Heart right ventricle (tissue), 16 donors: ENCODE measurements at regions not wholly inside any gene's neighbourhood (a gene's known extent, or its start where the extent isn't known, plus 50 kb on each side); places are given as distances from the start of the nearest gene placed in this dataset.

Experiments used
- ATAC-seq, 8 donors: fragments of 200-7000 bp; cut with Tn5 transposase; one replicate each; pipeline ENCODE4 v1.9.1; 2020; ENCODE audit warnings: mild to moderate bottlenecking in 8 of 8, moderate library complexity in 8 of 8, moderate number of reproducible peaks in 1 of 8
- DNase-seq, 2 donors: peaks; one replicate each; pipeline ENCODE4 v3.0.0-alpha.2; 2020
- H3K27ac ChIP-seq, 10 donors: fragments of 200-600 bp; sonication (generic) in 2 of 10; one replicate each; pipeline versions ENCODE4 v1.5.0 to v1.8.0; 2020 to 2022; ENCODE audit warnings: mild to moderate bottlenecking in 3 of 10
- H3K27me3 ChIP-seq, 7 donors: fragments of 200-600 bp; one replicate each; pipeline ENCODE4 v1.8.0; 2021 to 2022; ENCODE audit warnings: mild to moderate bottlenecking in 2 of 7
- H3K36me3 ChIP-seq, 9 donors: fragments of 200-600 bp; sonication (generic) in 1 of 9; one replicate each; pipeline versions ENCODE4 v1.5.0 to v1.8.0; 2020 to 2022; ENCODE audit warnings: mild to moderate bottlenecking in 2 of 9
- H3K4me1 ChIP-seq, 9 donors: fragments of 200-600 bp; sonication (generic) in 1 of 9; one replicate each; pipeline versions ENCODE4 v1.5.0 to v1.8.0; 2020 to 2022; ENCODE audit warnings: mild to moderate bottlenecking in 4 of 9
- H3K4me3 ChIP-seq, 10 donors: fragments of 200-600 bp; sonication (generic) in 2 of 10; one replicate each; pipeline versions ENCODE4 v1.5.0 to v1.8.0; 2020 to 2022; ENCODE audit warnings: mild to moderate bottlenecking in 7 of 10, moderate library complexity in 2 of 10
- H3K9me3 ChIP-seq, 11 donors: fragments of 200-600 bp in 10 of 11; sonication (generic) in 2 of 11; one replicate each; pipeline versions ENCODE4 v1.5.0 to v1.8.0; 2013 to 2022; ENCODE audit warnings: mild to moderate bottlenecking in 2 of 11, control low read depth in 1 of 11, moderate library complexity in 1 of 11
- CTCF ChIP-seq, 9 donors: fragments of 200-600 bp; sonication (generic) in 2 of 9; IDR thresholded peaks; one replicate each; pipeline versions ENCODE4 v1.5.0 to v1.8.0; 2021 to 2022; ENCODE audit warnings: antibody characterized with exemption in 9 of 9, mild to moderate bottlenecking in 5 of 9, moderate library complexity in 1 of 9
- WGBS, 2 donors: extraction: QIAGEN DNeasy Blood & Tissue Kit; methylation state at CpG; one replicate each; pipeline ENCODE4 v1.1.7; 2013; ENCODE audit warnings: inconsistent platforms in 1 of 2; 5-methylcytosine and 5-hydroxymethylcytosine counted together
- intact Hi-C, 10 donors: fragments of 100-400 bp; cut with DNase I; formaldehyde crosslinking; loops; one replicate each; pipeline versions ENCODE4 v1.11.1 to v1.14.2; 2022
- donor health status: Arrhythmogenic right ventricular cardiomyopathy.
- donor health status: ischemic (EF 13 %, LVEDD 7.1; RV severe dilation, severe dysfunction).
- donor health status: healthy with polysubstance abuse.
- donor health status: DM: no; HTN: yes; CAD: no.
- donor health status: DM: no; HTN: no; CAD: no.
- donor health status: ischemic (EF 25% LVEDD 6.9; RV normal size, moderate dysfunction).
- donor health status: ischemic (EF 25% LVEDD 5.7; RV mildly dilated, moderate dysfunction).
- donor health status: healthy.
- donor health status: DM: yes; HTN: yes; CAD: no.
- donor health status: Ischemic cardiomyopathy.
- donor health status: ischemic (EF 35%, LVEDD 5.7; RV mildly dilated, moderate dysfunction).
- donor health status: nonischemic (EF 11% LVEDD 7.7; RV severe dilation, severe dysfunction).
- donor health status: DM: yes; HTN: yes; CAD: no.
- donor health status: PGD.
- donor health status: ischemic (EF 29% LVEDD 5.4; RV normal size, mild dysfunction).
- donor health status: nonischemic (EF 23%, LVEDD 6.1; RV moderate dilation, normal function).

- no peak overlapping the region for H3K4me3 ChIP-seq
- H3K27ac ChIP-seq = no peak overlapping the region
- H3K9me3 ChIP-seq = no peaks in the 10 kb centered on the region
- H3K4me1 ChIP-seq = no peaks in the 10 kb centered on the region
- intact Hi-C loops = no loop called here
- ATAC-seq (no peak), DNase-seq (no peak)
- WGBS, 2 donors = 69 to 84% methylated on average over 3 of the region's 3 CpGs
- H3K36me3 ChIP-seq = no peaks in the 10 kb centered on the region
- H3K27me3 ChIP-seq = peaks cover 0 to 6% (median 0%) of the 10 kb centered on the region in 7 donors
- TF ChIP-seq CTCF (IDR thresholded peaks at IDR 0.05) = no peak
Observed at GRCh38 chr12:59186451-59186850, 266.1 kb upstream of the LRIG3 start.

- no peak for ATAC-seq
- H3K36me3 ChIP-seq = no peaks in the 10 kb centered on the region
- intact Hi-C loops = no loop called here
- TF ChIP-seq CTCF (IDR thresholded peaks at IDR 0.05) = no peak
- no peak overlapping the region for H3K27ac ChIP-seq
- no peaks in the 10 kb centered on the region for H3K9me3 ChIP-seq
- WGBS, 2 donors = 79 to 82% methylated on average over 4 of the region's 4 CpGs
- no peak for DNase-seq
- H3K4me3 ChIP-seq = no peak overlapping the region
- H3K27me3 ChIP-seq = peaks cover 0 to 6% (median 0%) of the 10 kb centered on the region in 7 donors
- H3K4me1 ChIP-seq = no peaks in the 10 kb centered on the region
Observed at GRCh38 chr12:59185295-59185694, 265.0 kb upstream of the LRIG3 start.

- WGBS, 2 donors = 82 to 85% methylated on average over 3 of the region's 3 CpGs
- ATAC-seq (no peak), DNase-seq (no peak)
- TF ChIP-seq CTCF (IDR thresholded peaks at IDR 0.05) = no peak
- Histone ChIP-seq H3K27me3 (no peaks in the 10 kb centered on the region), H3K4me1 (no peaks in the 10 kb centered on the region), H3K4me3 (no peak overlapping the region), H3K36me3 (no peaks in the 10 kb centered on the region), H3K9me3 (no peaks in the 10 kb centered on the region), H3K27ac (no peak overlapping the region)
- intact Hi-C loops = no loop called here
Observed at GRCh38 chr12:59182658-59183455, 262.6 kb upstream of the LRIG3 start.

GRCh38 chr12:59182191-59182590, 261.9 kb upstream of the LRIG3 start:
- intact Hi-C loops = no loop called here
- H3K4me3 ChIP-seq = no peak overlapping the region

More at GRCh38 chr12:59182191-59182590, 261.9 kb upstream of the LRIG3 start:
- ATAC-seq (no peak), DNase-seq (no peak)
- Histone ChIP-seq H3K36me3 (no peaks in the 10 kb centered on the region), H3K4me1 (no peaks in the 10 kb centered on the region), H3K27ac (no peak overlapping the region), H3K27me3 (no peaks in the 10 kb centered on the region), H3K9me3 (no peaks in the 10 kb centered on the region)
- TF ChIP-seq CTCF (IDR thresholded peaks at IDR 0.05) = no peak
- WGBS, 2 donors = 71 to 74% methylated on average over 4 of the region's 4 CpGs
